Adrenal gland (tissue), 5 donors: ENCODE measurements at regions not wholly inside any gene's neighbourhood (a gene's known extent, or its start where the extent isn't known, plus 50 kb on each side); places are given as distances from the start of the nearest gene placed in this dataset.

ENCODE experiments used
- POLR2A ChIP-seq, 2 donors: fragments of 450-650 bp; IDR thresholded peaks; one replicate each; pipeline ENCODE4 v1.6.1; 2017; ENCODE audit warnings: antibody characterized with exemption in 2 of 2, mild to moderate bottlenecking in 2 of 2, moderate library complexity in 1 of 2
- TF ChIP-seq, protein P1 (sequence below), 6 experiments: fragments of 450-650 bp in 4 of 6; fragments of 200-600 bp in 2 of 6; sonication (generic) in 1 of 6; IDR thresholded peaks; 1 replicate in 5 of 6; 2 replicates in 1 of 6; pipeline versions ENCODE4 v1.5.1 to v1.8.0; 2016 to 2021; ENCODE audit warnings: antibody characterized with exemption in 6 of 6, mild to moderate bottlenecking in 2 of 6, moderate library complexity in 1 of 6
- donor health status: DM: no; HTN: no; CAD: no.

- TF ChIP-seq, protein P1, sequence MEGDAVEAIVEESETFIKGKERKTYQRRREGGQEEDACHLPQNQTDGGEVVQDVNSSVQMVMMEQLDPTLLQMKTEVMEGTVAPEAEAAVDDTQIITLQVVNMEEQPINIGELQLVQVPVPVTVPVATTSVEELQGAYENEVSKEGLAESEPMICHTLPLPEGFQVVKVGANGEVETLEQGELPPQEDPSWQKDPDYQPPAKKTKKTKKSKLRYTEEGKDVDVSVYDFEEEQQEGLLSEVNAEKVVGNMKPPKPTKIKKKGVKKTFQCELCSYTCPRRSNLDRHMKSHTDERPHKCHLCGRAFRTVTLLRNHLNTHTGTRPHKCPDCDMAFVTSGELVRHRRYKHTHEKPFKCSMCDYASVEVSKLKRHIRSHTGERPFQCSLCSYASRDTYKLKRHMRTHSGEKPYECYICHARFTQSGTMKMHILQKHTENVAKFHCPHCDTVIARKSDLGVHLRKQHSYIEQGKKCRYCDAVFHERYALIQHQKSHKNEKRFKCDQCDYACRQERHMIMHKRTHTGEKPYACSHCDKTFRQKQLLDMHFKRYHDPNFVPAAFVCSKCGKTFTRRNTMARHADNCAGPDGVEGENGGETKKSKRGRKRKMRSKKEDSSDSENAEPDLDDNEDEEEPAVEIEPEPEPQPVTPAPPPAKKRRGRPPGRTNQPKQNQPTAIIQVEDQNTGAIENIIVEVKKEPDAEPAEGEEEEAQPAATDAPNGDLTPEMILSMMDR (IDR thresholded peaks at IDR 0.05): no peak
- TF ChIP-seq POLR2A (IDR thresholded peaks at IDR 0.05): no peak
Measured at GRCh38 chrX:82320569-82320968, 1118.7 kb downstream of the SH3BGRL start.
